TTC549 (cell line): ENCODE measurements at regions not wholly inside any gene's neighbourhood (a gene's known extent, or its start where the extent isn't known, plus 50 kb on each side); places are given as distances from the start of the nearest gene placed in this dataset.
"Not testable (repeated sequence)": the region's sequence is repeated elsewhere in the genome, so short reads cannot be mapped to it uniquely, and the experiment has no call there.

Source experiments
- FAIRE-seq: peaks from 2 replicates; lab custom pipeline; 2012; peaks lifted over from hg19 to GRCh38; lab: Jason Lieb, UNC

DNA sequence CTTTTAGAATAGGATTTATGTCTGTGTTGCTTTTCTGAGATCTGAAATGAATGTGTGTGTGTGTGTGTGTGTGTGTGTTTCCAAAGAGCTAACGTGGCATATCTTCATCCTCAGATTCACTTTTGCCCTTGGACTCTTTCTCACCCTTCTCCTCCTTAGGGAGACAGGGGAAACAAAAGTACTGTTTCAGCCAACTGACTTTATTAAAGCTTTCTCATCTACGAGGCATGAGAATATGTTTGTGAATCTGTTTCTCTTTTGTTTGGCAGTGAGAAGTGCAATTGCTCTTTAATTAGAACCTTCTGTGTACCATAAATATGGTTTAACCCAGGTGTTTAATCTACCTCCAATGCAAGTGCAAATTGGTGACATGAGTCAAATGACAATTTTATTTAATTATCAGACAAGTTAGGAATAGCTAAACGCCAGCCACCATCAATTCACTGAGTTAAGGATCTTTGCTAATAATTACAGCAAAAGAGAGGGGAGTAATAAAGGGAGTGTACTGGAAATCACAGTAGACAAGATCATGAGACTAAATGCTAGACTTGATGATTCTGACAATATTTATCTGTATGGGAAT is 186.4 kb upstream of the COL3A1 start:
- no peak for FAIRE-seq

DNA sequence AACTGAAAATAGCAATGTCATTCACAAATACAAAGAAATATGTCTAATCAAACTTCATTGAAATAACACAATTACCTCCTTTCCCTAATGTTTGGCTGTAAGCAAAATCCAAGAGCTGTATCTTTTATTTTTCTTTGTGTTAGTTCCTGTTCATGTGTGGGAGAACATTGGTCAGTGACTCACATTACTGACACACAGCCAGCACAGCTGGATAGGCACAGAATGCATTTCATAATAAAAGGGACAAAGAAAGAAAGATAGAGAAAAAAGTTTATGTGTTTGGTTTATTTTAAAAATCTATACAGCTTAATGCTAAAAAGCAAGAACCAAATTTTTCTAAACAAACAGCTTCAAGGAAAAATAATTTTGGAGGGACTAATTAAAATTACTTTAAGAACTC is 185.6 kb upstream of the COL3A1 start:
- FAIRE-seq, result no peak

DNA sequence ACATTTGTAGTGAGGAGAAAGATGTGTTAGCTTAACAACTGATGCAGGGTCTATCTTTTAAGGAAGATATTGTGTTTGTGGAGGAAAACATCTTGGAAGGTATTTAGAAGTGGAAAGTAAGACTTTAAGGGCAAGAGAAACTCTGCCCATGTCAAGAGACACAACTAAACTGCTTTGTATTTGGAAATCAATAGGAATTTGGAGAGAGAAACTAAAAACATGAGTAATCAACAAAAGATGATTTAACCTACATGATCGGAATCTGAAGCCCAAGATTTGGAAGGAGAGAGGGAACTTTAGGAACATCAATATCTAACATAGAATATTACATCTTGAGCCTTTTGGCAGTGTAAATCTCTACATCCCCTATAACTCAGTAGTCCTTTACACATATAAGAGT is 184.2 kb upstream of the COL3A1 start:
- peak; percentile 62 for FAIRE-seq

DNA sequence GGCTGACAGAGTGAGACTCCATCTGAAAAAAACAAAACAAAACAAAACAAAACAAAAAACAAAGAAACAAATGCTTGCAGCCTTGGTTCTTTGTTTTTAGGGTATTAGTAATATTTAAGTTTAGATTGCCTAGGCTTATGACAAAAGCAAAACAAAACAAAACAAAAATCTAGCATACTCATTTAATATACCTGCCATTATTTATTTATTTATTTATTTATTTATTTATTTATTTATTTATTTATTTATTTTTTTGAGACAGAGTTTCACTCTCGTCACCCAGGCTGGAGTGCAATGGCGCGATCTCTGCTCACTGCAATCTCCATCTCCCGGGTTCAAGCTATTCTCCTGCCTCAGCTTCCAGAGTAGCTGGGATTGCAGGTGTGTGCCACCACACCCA is 179.7 kb upstream of the COL3A1 start:
- FAIRE-seq, result not testable (repeated sequence)

DNA sequence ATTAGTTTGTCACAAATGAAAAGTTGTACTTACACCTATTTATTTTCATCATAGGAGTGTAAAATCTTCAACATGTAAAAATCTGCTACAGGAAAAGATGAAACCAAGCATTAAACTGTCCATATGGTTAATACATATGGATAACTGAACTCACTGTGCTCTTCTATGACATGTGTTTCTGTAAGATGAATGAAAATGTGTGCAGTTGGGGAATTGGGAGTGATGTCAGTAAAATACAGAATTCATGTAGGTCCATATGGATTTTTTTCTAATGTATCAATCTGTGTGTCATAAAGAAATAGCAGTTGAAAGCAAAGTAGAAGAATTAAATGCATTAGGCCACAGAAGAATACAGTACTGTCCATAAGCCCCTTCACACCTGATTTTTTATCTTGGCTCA is 178.4 kb upstream of the COL3A1 start:
- peak; percentile 5 for FAIRE-seq

DNA sequence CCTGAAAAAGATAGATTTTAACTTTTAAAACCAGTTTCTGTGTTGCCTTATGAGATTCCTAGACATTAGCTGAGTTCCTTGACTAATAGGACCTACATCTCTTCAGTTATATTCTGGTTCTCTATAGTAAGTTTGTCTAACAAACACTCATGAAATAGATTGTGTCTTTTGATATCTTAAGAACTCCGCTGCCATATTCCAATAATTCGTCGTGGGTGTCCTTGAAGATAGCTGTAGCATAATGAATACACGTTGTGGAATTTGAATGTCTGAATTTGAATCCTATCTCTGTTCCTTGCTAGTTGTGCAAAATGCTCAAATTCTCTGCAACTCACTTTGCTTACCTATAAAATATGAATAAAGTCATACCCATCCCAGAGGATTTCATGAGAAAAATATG is 176.8 kb upstream of the COL3A1 start:
- FAIRE-seq, result no peak

DNA sequence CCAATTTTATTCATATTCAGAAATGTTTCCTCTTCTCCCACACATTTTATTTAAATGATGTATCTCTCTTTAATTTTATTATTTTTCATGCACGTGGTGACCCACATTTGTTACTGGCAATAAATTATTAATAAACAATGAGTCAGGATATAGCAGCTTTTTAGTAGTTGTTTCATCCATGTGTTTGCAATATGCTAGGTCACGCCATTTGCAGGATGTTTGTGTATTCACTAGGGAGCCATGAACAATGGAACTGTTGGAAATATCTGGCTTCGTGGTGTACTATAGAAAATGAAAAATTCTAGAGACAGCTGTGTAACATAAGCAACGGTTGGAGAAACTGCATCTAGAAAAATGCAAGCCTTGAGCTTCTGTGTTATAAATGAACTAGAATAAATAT is 176.0 kb upstream of the COL3A1 start:
- FAIRE-seq, result no peak

DNA sequence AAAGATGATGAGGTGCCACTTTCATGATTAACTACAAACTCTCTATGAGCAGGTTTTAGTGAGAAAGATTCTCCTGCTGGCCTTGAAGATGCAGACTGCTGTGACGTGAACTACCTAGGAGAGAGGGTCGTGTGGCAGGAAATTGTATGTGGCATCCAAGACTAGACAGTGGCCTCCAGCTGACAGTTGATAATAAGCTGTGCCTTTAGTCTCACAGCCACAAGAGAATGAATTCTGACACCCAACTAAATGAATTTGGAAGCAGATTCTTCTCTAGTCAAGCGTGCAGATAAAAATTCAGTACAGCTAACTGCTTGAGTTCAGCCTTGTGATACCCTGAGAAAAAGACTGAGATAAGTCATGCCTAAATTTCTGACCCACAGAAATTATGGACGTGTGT is 169.0 kb upstream of the COL3A1 start:
- FAIRE-seq, result no peak

DNA sequence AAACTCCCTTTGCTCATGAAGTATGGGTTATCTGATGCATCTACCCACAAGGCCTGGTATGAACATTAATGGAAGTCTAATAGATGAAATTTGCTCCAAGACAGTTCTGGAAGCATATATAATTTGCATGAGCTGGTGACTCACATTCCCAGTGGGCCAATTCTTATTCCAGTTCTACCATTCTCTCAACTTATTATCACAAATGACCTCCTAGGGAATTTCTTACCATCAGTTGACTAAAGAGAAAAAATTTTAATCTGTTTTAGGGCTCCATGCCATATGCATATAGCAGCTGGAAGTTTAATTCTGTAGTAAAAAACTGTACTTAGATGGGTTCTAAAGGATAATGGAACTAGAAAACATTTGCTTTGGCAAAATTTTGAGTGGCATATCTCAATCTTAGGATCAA is 165.2 kb upstream of the COL3A1 start:
- FAIRE-seq, result no peak

DNA sequence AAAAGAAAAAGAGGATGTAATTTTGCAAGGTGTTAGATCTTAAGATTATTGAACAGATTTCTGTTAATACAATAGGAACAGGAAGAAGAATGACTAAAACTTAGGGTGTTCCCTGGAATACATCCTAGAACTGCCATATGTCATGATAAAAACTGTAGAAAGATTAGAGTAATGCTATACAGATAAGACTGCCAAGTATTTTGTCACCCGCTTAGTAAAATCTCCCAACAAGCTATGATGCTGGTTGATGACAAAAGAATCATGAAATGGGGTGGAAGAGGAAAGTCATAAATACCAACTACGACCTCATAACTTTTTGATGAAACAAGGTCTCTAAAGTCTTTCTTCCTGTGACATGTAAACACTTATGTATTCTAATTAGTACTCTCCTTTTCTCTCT is 163.6 kb upstream of the COL3A1 start:
- FAIRE-seq, result no peak

DNA sequence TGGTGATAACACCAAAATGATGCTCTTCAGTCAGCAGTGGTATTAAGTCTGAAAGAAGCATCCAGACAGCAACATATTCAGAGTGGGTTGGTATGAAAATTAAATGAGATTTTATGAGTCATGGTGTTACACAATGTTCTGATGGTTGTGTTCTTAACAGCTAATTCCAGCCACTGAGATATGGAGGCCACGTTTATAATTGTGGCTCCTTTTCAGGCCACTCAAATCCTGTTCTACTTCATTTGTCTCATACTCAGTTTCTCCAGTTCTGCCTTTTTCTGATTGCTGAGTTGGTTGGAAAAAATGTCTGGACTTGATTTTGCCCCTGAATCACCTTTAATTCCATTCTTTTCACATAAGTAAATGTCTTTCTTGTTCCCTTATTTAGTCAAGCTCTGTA is 162.7 kb upstream of the COL3A1 start:
- FAIRE-seq, result no peak

DNA sequence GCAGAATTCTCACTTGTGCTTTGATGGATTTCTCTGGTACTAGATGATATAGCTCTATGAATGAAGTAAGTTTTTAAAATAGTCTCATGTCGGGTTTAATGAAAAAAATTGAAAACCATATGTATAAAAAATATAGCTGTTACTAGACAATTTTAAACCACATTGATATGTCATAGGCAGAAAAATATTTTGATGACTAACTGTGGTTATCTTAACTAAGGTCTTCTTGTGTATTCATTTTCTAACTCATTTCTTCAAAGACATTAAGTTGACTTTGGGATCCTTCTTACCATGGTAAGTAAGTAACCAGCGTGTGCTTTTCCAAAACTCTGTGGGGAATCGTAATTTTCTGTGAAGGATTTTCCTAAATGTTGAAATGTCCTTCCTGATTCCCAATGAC is 160.9 kb upstream of the COL3A1 start:
- no peak for FAIRE-seq

DNA sequence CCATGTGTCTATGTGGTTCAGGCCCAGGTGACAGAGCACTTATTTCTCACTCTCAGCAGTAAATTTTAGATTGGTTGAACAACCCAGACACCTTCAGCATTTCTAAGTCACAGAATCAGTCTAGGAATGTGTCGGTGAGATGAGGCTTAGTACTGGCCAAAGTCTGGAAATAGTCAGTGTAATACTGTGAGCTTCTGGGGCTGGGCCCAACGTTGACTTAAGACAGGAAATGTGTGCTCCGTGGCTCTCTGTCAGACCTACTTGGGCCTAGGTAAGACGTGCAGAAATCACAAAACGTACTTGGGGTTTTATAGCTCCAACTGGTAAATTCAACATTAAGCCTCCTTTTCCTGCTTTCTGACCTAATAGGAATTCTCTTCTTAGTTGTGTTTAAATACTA is 160.3 kb upstream of the COL3A1 start:
- FAIRE-seq, result no peak

DNA sequence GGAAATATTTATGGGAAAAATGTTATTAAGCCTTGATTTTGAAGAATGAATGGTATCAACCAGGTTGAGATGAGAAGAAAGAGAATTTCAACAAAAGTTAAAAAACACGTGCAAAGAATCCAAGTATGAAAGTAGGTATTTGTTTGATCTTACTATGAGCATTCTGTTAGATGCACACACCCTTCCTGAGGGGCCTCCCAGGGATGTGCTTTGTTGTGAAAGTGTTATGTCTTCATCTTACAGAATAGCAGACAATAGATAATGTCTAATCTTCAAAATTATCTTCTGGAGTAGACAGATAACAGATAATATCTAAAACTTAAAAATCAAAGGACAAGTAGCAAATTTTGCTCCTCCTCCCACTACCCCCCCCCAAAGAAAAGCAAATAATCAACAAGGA is 155.2 kb upstream of the COL3A1 start:
- FAIRE-seq, result peak; percentile 22

DNA sequence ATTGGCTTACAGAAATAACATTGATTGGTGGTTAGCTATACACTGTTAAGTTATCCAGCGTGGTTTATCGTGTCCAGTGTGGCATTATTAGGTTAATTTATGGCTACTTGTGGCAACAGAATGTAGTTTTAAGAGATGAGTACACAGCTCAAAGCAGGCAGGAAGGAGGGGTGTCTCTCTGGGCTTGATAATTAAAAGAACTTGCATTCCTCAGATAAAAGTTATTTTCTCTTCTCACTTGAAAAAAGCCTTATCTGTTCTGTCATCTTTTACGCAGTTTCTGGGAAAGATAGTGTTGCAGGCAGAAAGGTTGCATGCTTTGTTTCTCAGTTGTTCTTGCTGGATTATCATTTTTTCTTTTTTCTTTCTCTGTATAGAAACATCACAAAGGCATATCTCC is 154.4 kb upstream of the COL3A1 start:
- FAIRE-seq, result no peak

DNA sequence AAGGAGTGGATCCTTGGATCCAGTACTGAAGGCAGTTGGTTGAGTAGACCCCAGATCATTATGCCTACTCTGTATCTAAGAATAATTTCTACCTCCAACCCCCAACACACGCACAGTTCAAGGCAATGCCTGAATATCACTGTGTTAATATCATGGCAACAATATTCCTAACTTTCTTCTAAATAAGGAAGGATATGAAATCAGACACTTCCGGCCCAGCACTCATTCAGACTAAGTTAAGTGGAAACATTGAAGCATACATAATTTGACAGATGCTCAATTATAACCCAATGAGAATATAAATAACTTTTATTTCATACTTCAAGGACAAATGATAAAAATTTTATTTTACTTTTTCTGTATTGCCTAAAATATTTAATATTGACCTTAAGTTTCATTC is 153.6 kb upstream of the COL3A1 start:
- no peak for FAIRE-seq

DNA sequence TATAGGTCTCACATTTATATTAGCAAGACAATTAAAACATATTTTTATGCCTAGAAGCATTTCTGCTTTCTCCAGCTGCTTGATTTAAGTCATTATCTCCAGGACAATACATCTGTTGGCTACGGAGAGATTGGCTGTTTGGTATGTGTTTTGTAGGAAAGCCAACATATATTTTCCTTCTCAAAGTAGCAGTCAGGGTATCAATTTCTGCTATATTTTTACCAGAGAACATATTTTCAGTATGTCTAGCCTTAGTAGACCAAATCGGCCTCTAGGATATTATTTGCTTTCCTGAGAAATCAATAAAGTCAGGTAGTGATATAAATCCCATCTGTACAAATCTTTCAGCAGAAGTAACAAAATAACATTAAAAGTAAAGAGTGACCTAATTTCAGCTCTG is 150.0 kb upstream of the COL3A1 start:
- FAIRE-seq, result no peak

DNA sequence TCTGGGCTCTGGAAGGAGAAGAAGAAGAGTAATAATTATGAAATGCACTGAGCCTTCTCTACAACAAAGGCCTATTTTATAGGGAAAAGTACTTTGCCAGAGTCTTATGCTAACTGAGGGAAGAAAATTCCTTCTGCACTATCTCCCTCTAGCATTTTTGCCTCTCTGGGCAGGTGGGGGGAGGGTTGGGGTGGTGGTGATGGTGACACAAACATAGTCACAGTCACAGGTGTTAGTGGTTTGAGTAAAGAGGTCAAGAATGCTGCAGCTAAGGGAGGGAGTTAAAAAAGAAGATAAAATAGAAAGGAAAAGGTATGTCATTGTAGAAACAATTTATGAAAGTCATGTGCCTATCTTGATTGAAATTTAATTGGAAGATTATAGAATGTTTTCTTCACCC is 140.8 kb upstream of the COL3A1 start:
- no peak for FAIRE-seq

DNA sequence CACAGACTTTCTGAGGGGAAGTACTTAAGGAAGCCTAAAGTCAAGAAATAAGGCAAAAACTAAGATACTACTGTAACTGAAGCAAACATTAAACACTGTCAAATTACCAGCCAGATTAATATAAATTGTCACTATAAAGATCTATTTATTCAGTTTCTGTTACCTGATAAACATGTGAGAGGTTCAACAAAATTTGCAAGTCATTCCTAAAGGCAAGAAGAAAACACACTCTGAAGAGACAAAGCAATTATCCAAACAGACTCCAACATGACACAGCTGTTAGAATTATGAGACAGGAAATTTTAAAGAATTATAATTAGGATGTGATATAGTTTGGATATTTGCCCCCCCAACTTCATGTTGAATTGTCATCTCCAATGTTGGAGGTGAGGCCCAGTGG is 140.4 kb upstream of the COL3A1 start:
- FAIRE-seq, result no peak

DNA sequence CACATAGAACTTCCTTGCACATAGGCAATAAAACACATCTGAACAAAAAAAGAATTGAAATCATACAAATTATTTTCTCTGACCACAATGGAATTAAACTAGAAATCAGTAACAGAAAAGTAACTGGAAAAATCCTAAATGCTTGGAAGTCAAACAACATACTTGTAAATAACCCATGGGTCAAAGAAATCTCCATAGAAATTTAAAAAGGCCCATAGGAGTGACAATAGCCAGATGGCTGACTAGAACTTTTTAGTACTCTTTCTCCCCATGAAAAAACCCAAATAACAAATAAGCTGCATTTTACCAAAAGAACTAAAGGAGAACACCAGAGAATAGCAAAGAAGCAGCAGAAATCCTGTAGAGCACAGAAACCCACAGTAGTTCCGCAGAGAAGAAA is 139.2 kb upstream of the COL3A1 start:
- FAIRE-seq, result no peak

DNA sequence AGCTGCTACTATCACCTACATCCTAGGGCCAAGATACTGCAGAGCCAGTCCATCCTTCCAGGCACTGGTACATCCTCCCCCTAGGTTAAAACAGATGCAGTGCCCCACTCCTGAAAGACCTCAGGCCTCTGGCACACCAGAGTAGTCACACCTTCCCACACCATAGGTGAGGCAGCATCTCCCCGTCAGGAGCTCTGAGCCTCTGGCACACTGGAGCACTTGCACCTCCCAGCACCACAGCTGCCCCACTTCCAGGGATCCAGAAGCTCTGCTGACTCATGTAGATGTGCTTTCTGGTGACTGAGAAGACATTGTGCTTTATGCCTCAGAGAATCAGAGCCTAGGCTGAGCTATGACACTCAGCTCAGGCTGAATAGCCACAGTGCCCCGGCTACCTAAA is 138.4 kb upstream of the COL3A1 start:
- no peak for FAIRE-seq

DNA sequence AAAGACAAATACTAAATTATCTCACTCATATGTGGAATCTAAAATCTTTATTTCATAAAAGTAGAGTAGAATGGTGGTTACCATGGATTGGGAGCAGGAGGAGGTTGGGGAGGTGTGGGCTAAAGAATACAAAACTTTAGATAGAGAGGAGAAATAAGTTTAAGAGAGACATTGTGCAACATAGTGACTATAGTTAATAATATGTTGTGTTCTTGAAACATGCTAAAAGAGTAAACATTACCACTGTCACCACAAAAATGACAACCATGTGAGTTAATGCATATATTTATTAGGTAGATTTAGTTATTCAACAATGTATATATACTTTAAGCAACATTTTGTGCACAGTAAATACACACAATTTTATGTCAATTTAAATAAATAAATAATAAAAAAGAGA is 128.5 kb upstream of the COL3A1 start:
- no peak for FAIRE-seq

DNA sequence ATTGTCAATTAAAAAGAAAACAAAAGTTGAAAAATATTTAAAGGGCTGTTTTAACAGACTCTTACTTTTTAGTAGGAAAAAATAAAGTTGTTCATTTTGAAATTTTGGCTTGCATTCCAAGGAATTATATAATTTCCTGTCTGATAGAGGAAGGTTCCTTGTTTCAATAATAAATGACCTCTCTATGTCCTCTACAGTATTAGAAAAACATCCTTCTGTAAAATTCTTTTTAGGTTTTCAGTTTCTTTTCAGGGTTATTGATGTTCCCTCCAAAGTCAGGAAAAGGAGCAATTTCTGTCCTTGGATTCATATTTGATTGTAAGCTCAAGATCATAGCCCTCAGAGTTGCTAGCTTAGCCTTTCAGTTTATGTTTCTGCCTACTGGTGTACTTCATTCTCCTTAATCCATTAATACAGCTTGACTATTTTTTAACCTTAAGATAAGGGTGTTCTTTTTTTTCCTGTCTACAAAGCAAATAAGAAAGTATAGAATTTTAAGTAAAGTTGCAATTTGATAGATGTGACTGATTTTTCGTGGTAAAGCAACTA is 125.2 kb upstream of the COL3A1 start:
- FAIRE-seq, result no peak

DNA sequence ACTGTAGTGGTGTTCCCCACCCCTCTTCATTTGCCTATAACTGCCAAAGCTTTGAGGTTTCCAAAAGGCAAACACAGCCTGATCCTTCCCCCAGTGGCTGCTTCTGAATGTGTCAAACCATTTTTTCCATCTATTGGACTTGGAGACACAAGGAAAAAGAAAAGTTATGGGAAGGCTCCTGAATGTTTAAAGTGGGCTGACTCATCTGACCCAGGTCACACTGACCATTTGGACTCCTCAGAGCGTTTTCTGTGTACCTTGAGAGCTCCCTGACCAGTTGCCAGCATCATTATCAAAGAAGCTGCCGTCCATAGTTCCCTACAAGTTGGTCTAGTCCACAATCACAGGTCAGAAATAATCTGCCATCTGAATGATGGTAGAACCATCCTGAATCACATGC is 123.4 kb upstream of the COL3A1 start:
- no peak for FAIRE-seq

DNA sequence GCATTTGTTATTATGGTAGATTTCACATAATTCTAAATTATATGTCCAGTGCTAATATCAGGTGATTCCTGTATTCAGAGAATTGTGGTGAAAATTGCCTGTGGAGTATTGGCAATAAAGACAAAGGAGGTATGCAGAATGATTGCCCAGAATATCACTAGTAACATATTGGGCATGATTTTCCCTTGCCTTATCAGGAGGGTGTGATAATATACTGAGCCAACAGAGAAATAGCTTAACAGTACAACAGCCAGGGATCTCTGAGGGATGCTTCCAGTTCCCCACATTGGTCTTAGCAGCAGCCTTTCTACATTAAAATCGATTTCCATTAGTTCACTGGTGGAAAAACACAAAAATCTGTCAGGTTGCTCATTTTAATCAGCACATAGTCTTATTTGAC is 122.9 kb upstream of the COL3A1 start:
- FAIRE-seq, result no peak
